Sigmoid colon (tissue), 4 donors: ENCODE measurements at regions not wholly inside any gene's neighbourhood (a gene's known extent, or its start where the extent isn't known, plus 50 kb on each side); places are given as distances from the start of the nearest gene placed in this dataset.
A peak's percentile ranks its signal among the peaks of the same experiment; 100 is the strongest.
"Not testable (repeated sequence)": the region's sequence is repeated elsewhere in the genome, so short reads cannot be mapped to it uniquely, and the experiment has no call there.

Experiments used
- CTCF ChIP-seq, 4 experiments: fragments of 450-650 bp in 3 of 4; fragments of 200-600 bp in 1 of 4; IDR thresholded peaks; one replicate each; pipeline ENCODE4 v1.5.1; 2016 to 2019; ENCODE audit warnings: antibody characterized with exemption in 4 of 4, mild to moderate bottlenecking in 3 of 4, moderate library complexity in 2 of 4
- POLR2A ChIP-seq, 2 donors: fragments of 450-650 bp; IDR thresholded peaks; one replicate each; pipeline ENCODE4 v1.6.1; 2016; ENCODE audit warnings: antibody characterized with exemption in 2 of 2, mild to moderate bottlenecking in 2 of 2, moderate library complexity in 2 of 2
- POLR2AphosphoS5 ChIP-seq, 4 donors: sonication (generic); formaldehyde crosslinking; IDR thresholded peaks; one replicate each; pipeline ENCODE4 v1.6.1; 2017; ENCODE audit warnings: antibody characterized with exemption in 4 of 4

- TF ChIP-seq CTCF, POLR2A (IDR thresholded peaks at IDR 0.05): not testable (repeated sequence)
- peak in 1 of 4 donors; percentile 61 for TF ChIP-seq POLR2AphosphoS5 (IDR thresholded peaks at IDR 0.05)
Observed at GRCh38 chr2:238723740-238724320, 124.1 kb upstream of the TWIST2 start.
